Keratinocyte (primary cell): ENCODE measurements at regions not wholly inside any gene's neighbourhood (a gene's known extent, or its start where the extent isn't known, plus 50 kb on each side); places are given as distances from the start of the nearest gene placed in this dataset.

Source experiments
- DNase-seq: peaks from one replicate; pipeline ENCODE4 v3.0.0-alpha.2; 2011; ENCODE audit warnings: low read depth, missing footprints, low spot score
- FAIRE-seq: peaks from 2 replicates; lab custom pipeline; 2011; peaks lifted over from hg19 to GRCh38; lab: Jason Lieb, UNC
- H2AFZ ChIP-seq: 2 replicates; pipeline ENCODE4 v1.6.0; 2012; ENCODE audit warnings: low read length, control low read depth, inconsistent platforms; ENCODE audit not compliant: control insufficient read depth
- H3K27ac ChIP-seq: 2 replicates; pipeline ENCODE4 v1.5.1; 2011; ENCODE audit warnings: low read length; ENCODE audit not compliant: control insufficient read depth, insufficient read depth
- H3K27me3 ChIP-seq: 3 replicates; pipeline ENCODE4 v1.6.0; 2011; ENCODE audit warnings: low read length; ENCODE audit not compliant: control insufficient read depth, insufficient read depth; ENCODE audit errors: extremely low read depth
- H3K36me3 ChIP-seq, 2 experiments: 2 replicates in 1 of 2; 3 replicates in 1 of 2; pipeline ENCODE4 v1.5.1; 2011; ENCODE audit warnings: low read length in 2 of 2, mild to moderate bottlenecking in 1 of 2; ENCODE audit not compliant: control insufficient read depth in 2 of 2, insufficient read depth in 2 of 2; ENCODE audit errors: extremely low read depth in 1 of 2
- H3K4me1 ChIP-seq: 3 replicates; pipeline ENCODE4 v1.5.1; 2011; ENCODE audit warnings: low read length; ENCODE audit not compliant: control insufficient read depth, insufficient read depth; ENCODE audit errors: extremely low read depth
- H3K4me2 ChIP-seq: 3 replicates; pipeline ENCODE4 v1.6.0; 2011; ENCODE audit warnings: low read depth, low read length; ENCODE audit not compliant: control insufficient read depth, insufficient read depth; ENCODE audit errors: extremely low read depth
- H3K4me3 ChIP-seq, 3 experiments: fragments of 200-600 bp in 1 of 3; sonication (generic) in 1 of 3; 2 replicates in 2 of 3; 3 replicates in 1 of 3; pipeline ENCODE4 v1.5.1; 2011 to 2016; ENCODE audit warnings: low read length in 3 of 3, mild to moderate bottlenecking in 3 of 3, control low read depth in 2 of 3, inconsistent platforms in 1 of 3, low read depth in 1 of 3, mixed read lengths in 1 of 3, mixed run types in 1 of 3, moderate library complexity in 1 of 3; ENCODE audit not compliant: control insufficient read depth in 2 of 3, insufficient read depth in 2 of 3; ENCODE audit errors: extremely low read depth in 1 of 3
- H3K79me2 ChIP-seq: 2 replicates; pipeline ENCODE4 v1.6.0; 2012; ENCODE audit warnings: low read length; ENCODE audit not compliant: control insufficient read depth, insufficient read depth
- H3K9ac ChIP-seq: 3 replicates; pipeline ENCODE4 v1.6.0; 2011; ENCODE audit warnings: low read length; ENCODE audit not compliant: control insufficient read depth, insufficient read depth; ENCODE audit errors: extremely low read depth
- H3K9me1 ChIP-seq: 3 replicates; pipeline ENCODE4 v1.6.0; 2011; ENCODE audit warnings: low read length; ENCODE audit not compliant: control insufficient read depth, insufficient read depth; ENCODE audit errors: extremely low read depth
- H3K9me3 ChIP-seq: 2 replicates; pipeline ENCODE4 v1.5.1; 2012; ENCODE audit warnings: low read depth, low read length; ENCODE audit not compliant: control insufficient read depth
- H4K20me1 ChIP-seq: 3 replicates; pipeline ENCODE4 v1.6.0; 2011; ENCODE audit warnings: low read length; ENCODE audit not compliant: control insufficient read depth, insufficient read depth; ENCODE audit errors: extremely low read depth
- CTCF ChIP-seq, 3 experiments: IDR thresholded peaks in 1 of 3; conservative IDR thresholded peaks in 1 of 3; optimal IDR thresholded peaks in 1 of 3; 2 replicates in 2 of 3; 3 replicates in 1 of 3; pipeline versions ENCODE3 to v1.5.1; 2011; ENCODE audit warnings: low read length in 3 of 3, mild to moderate bottlenecking in 3 of 3, moderate library complexity in 2 of 3, control low read depth in 1 of 3, inconsistent platforms in 1 of 3; ENCODE audit not compliant: insufficient read depth in 2 of 3; ENCODE audit errors: extremely low read depth in 1 of 3
- EZH2 ChIP-seq: IDR thresholded peaks from one replicate; pipeline ENCODE4 v1.6.1; 2012; ENCODE audit warnings: inconsistent platforms, mild to moderate bottlenecking, low read length, moderate library complexity
- dilution Hi-C: fragments of 300-500 bp; cut with MboI; formaldehyde crosslinking; loops from one replicate; pipeline ENCODE4 v1.7.0; 2020; ENCODE audit warnings: low sequenced_read_pairs; ENCODE audit not compliant: extremely low pct_ligation_motif_present

DNA sequence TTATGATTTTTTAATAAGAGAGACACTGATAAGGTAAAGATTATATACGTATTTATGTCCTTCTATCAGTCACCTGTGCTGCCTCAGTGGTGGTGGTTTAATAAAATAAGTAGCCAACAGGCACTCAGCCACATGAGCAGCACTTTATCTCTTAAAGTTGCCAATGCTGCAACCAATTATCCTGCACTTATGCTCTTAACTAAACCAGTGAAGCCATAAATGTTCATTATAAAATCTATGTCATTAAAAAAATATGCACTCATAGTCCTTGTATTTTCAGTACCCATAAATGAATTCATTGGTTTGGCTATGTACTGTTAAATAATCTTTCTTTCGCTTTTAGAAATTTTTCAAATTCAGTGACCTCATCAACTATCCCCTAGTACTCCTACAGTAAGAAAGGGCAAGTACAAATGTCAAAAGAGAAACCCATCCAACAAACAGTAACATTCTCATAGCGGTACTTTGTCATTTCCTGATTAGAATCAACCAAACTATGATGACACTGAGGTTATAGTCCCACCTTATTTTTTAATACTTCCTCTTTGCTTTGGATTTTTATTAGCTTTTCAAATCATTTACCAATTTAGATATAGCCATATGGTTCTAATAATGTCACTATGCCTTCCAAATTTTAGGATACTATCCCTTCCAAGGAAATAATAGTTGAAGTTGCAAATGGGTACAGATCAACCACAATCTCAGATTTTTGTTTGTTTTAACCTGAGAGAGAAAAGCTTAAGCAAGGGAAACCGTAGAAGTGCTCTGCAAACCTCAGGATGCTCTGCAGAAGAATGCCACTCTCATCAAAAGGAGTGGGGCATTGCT is 190.9 kb downstream of the KLF12 start:
- no peaks in the 10 kb centered on the region for H3K9me1 ChIP-seq
- H3K9me3 ChIP-seq: no peaks in the 10 kb centered on the region
- H3K4me2 ChIP-seq: no peak overlapping the region
- dilution Hi-C loops: no loop called here
- H3K9ac ChIP-seq: no peak overlapping the region
- H4K20me1 ChIP-seq: no peaks in the 10 kb centered on the region
- H3K79me2 ChIP-seq: no peaks in the 10 kb centered on the region
- DNase-seq (no peak), FAIRE-seq (no peak)
- no peaks in the 10 kb centered on the region for H3K27me3 ChIP-seq
- H2AFZ ChIP-seq: no peak overlapping the region
- TF ChIP-seq CTCF (optimal IDR thresholded peaks at IDR 0.05 in 1 of 3, IDR thresholded peaks at IDR 0.05 in 1 of 3, conservative IDR thresholded peaks at IDR 0.05 in 1 of 3; ENCODE audit: extremely low read depth in 1 of 3, insufficient read depth in 2 of 3, low read length in 3 of 3): no peak
- no peak for TF ChIP-seq EZH2
- H3K27ac ChIP-seq: no peak overlapping the region
- no peaks in the 10 kb centered on the region for H3K36me3 ChIP-seq
- H3K4me1 ChIP-seq: peaks cover 10% of the 10 kb centered on the region
- no peak overlapping the region for H3K4me3 ChIP-seq

GRCh38 chr13:73941752-73942151 is 192.5 kb downstream of the KLF12 start:
- DNase-seq: no peak
- FAIRE-seq: no peak
- no peaks in the 10 kb centered on the region for H3K9me1 ChIP-seq
- no peak overlapping the region for H3K9ac ChIP-seq
- H4K20me1 ChIP-seq: no peaks in the 10 kb centered on the region
- peaks cover 16% of the 10 kb centered on the region for H3K4me1 ChIP-seq
- no peak overlapping the region for H3K4me3 ChIP-seq
- no peak overlapping the region for H3K27ac ChIP-seq
- H3K4me2 ChIP-seq: no peak overlapping the region
- dilution Hi-C loops: no loop called here
- H3K36me3 ChIP-seq: no peaks in the 10 kb centered on the region
- H2AFZ ChIP-seq: no peak overlapping the region
- no peaks in the 10 kb centered on the region for H3K9me3 ChIP-seq
- H3K27me3 ChIP-seq: no peaks in the 10 kb centered on the region
- H3K79me2 ChIP-seq: no peaks in the 10 kb centered on the region
- TF ChIP-seq EZH2: no peak
- no peak for TF ChIP-seq CTCF (optimal IDR thresholded peaks at IDR 0.05 in 1 of 3, IDR thresholded peaks at IDR 0.05 in 1 of 3, conservative IDR thresholded peaks at IDR 0.05 in 1 of 3; ENCODE audit: extremely low read depth in 1 of 3, insufficient read depth in 2 of 3, low read length in 3 of 3)
